PC-3 (cell line): ENCODE measurements at regions not wholly inside any gene's neighbourhood (a gene's known extent, or its start where the extent isn't known, plus 50 kb on each side); places are given as distances from the start of the nearest gene placed in this dataset.

Source experiments
- CTCF ChIP-seq: fragments of 300-600 bp; sonication (generic); conservative IDR thresholded peaks from 2 replicates; pipeline ENCODE4 v1.5.1; 2017; ENCODE audit warnings: antibody characterized with exemption, low read depth, mild to moderate bottlenecking, low read length
- EZH2 ChIP-seq: fragments of 300-600 bp; sonication (generic); IDR thresholded peaks from one replicate; pipeline ENCODE4 v1.6.1; 2017; ENCODE audit warnings: antibody characterized with exemption, mild to moderate bottlenecking, low read length; ENCODE audit not compliant: unreplicated experiment
- EZH2phosphoT487 ChIP-seq: fragments of 300-600 bp; sonication (generic); IDR thresholded peaks from 2 replicates; pipeline ENCODE4 v1.6.1; 2018; ENCODE audit warnings: mild to moderate bottlenecking, antibody characterized with exemption, low read length, borderline replicate concordance

DNA sequence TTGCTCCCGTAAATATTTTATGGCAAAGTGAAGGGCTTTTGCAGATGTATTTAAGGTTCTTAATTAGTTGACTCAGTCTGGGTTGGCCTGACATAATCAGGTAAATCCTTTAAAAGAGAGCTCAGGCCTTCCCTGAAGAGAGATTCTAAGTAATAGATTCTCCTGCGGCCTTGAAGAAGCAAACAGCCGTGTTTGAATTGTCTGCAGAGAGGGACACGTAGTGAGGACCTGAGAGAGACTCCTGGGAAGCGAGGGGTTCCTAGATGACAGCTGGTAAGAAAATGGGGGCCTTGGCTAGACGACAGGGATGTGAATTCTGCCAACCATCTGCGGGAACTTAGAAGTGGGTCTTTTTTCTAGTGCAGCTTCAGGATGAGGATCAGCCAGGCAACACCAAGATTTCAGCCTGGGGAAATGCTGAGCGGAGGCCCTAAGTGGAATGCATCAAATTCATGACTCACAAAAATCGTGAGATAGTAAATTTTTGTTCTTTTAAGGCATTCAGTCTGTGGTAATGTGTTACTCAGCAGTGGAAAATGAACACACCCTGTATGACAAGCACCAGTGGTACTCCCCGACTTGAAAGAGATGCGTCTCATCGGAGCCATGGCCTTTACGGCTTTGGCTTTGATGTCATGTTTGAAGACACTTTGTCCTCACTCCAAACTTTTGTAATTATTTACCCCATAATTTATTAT, 62.1 kb upstream of the SMIM21 start:
- TF ChIP-seq CTCF = no peak
- no peak for TF ChIP-seq EZH2
- no peak for TF ChIP-seq EZH2phosphoT487
